ENCODE measurements at regions not wholly inside any gene's neighbourhood (a gene's known extent, or its start where the extent isn't known, plus 50 kb on each side); places are given as distances from the start of the nearest gene placed in this dataset.

- no peaks in the 10 kb centered on the region for H3K36me3 ChIP-seq
- DNase-seq (ENCODE audit: low spot score in 2 of 2) = no peak
- H3K4me3 ChIP-seq = no peak overlapping the region
- TF ChIP-seq, protein P1, sequence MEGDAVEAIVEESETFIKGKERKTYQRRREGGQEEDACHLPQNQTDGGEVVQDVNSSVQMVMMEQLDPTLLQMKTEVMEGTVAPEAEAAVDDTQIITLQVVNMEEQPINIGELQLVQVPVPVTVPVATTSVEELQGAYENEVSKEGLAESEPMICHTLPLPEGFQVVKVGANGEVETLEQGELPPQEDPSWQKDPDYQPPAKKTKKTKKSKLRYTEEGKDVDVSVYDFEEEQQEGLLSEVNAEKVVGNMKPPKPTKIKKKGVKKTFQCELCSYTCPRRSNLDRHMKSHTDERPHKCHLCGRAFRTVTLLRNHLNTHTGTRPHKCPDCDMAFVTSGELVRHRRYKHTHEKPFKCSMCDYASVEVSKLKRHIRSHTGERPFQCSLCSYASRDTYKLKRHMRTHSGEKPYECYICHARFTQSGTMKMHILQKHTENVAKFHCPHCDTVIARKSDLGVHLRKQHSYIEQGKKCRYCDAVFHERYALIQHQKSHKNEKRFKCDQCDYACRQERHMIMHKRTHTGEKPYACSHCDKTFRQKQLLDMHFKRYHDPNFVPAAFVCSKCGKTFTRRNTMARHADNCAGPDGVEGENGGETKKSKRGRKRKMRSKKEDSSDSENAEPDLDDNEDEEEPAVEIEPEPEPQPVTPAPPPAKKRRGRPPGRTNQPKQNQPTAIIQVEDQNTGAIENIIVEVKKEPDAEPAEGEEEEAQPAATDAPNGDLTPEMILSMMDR (IDR thresholded peaks at IDR 0.05) = no peak
- H3K4me1 ChIP-seq = no peaks in the 10 kb centered on the region
- no peak overlapping the region for H3K27ac ChIP-seq
- H3K27me3 ChIP-seq = no peaks in the 10 kb centered on the region
- intact Hi-C loops (cut with DNase I) = no loop called here
- no peaks in the 10 kb centered on the region for H3K9me3 ChIP-seq
Measured at GRCh38 chr14:58823312-58823711, 185.6 kb downstream of the DACT1 start.

GRCh38 chr14:58824106-58824505 lies 186.3 kb downstream of the DACT1 start:
- Histone ChIP-seq H3K36me3 (no peaks in the 10 kb centered on the region), H3K4me3 (no peak overlapping the region), H3K27ac (no peak overlapping the region), H3K27me3 (no peaks in the 10 kb centered on the region), H3K9me3 (no peaks in the 10 kb centered on the region), H3K4me1 (no peaks in the 10 kb centered on the region)
- intact Hi-C loops (cut with DNase I) = no loop called here
- DNase-seq (ENCODE audit: low spot score in 2 of 2) = no peak
- TF ChIP-seq, protein P1 (IDR thresholded peaks at IDR 0.05) = no peak

DNA sequence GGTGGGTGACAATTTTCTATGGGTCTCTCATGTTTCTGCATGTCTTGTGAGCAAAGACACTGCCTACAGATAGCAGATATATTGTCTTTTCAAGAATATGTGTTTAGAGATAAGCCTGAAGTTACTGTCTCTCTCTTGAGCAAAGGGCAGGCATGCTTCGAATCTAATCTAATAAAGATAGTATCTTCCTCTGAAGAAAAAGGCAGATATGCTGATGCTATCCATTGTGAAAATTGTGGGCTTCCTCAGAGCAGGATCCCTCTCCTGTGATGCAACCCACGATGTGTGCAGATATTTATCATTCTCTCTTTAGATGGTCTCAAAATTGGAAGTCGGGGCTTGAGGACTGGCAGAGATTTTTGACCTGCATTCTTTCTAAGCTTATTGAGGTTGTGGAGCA lies 187.0 kb downstream of the DACT1 start:
- no peaks in the 10 kb centered on the region for H3K27me3 ChIP-seq
- H3K4me3 ChIP-seq = no peak overlapping the region
- no peak overlapping the region for H3K27ac ChIP-seq
- H3K36me3 ChIP-seq = no peaks in the 10 kb centered on the region
- DNase-seq (ENCODE audit: low spot score in 2 of 2) = no peak
- H3K9me3 ChIP-seq = no peaks in the 10 kb centered on the region
- TF ChIP-seq, protein P1 (IDR thresholded peaks at IDR 0.05) = no peak
- intact Hi-C loops (cut with DNase I) = no loop called here
- no peaks in the 10 kb centered on the region for H3K4me1 ChIP-seq

DNA sequence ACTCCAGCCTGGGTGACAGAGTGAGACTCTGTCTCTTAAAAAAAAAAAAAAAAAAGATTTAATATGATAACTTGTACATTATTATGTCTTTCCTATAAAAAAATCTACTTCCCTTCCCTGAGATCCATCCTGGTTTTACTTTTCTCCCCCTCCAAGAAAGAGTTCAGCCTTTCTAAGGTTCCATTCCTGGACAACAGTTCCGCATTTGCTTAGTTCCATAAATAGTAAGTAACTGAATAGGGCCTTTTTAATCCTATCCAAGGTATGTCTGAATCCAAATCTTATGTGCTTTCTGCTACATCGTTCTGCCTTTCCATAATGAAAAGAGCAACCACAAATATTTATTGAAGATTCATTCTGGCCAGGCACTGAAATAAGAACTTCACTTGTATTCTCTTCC lies 187.8 kb downstream of the DACT1 start:
- Histone ChIP-seq H3K4me3 (no peak overlapping the region), H3K4me1 (no peaks in the 10 kb centered on the region), H3K27me3 (no peaks in the 10 kb centered on the region), H3K27ac (no peak overlapping the region), H3K36me3 (no peaks in the 10 kb centered on the region), H3K9me3 (no peaks in the 10 kb centered on the region)
- DNase-seq (ENCODE audit: low spot score in 2 of 2) = no peak
- intact Hi-C loops (cut with DNase I) = no loop called here
- TF ChIP-seq, protein P1 (IDR thresholded peaks at IDR 0.05) = no peak

- intact Hi-C loops (cut with DNase I) = no loop called here
- Histone ChIP-seq H3K4me1 (no peaks in the 10 kb centered on the region), H3K27ac (no peak overlapping the region), H3K4me3 (no peak overlapping the region), H3K9me3 (no peaks in the 10 kb centered on the region), H3K36me3 (no peaks in the 10 kb centered on the region), H3K27me3 (no peaks in the 10 kb centered on the region)
- no peak for DNase-seq (ENCODE audit: low spot score in 2 of 2)
- TF ChIP-seq, protein P1 (IDR thresholded peaks at IDR 0.05) = no peak
Measured at GRCh38 chr14:58826845-58827686, 189.3 kb downstream of the DACT1 start.
